Peyer's patch (tissue), 4 donors: ENCODE measurements at regions not wholly inside any gene's neighbourhood (a gene's known extent, or its start where the extent isn't known, plus 50 kb on each side); places are given as distances from the start of the nearest gene placed in this dataset.

Experiments used
- POLR2A ChIP-seq, 2 donors: fragments of 450-650 bp; IDR thresholded peaks; one replicate each; pipeline ENCODE4 v1.5.1; 2017; ENCODE audit warnings: antibody characterized with exemption in 2 of 2, mild to moderate bottlenecking in 2 of 2, moderate library complexity in 2 of 2
- TF ChIP-seq, protein P1 (sequence below), 6 experiments: fragments of 450-650 bp in 4 of 6; fragments of 200-600 bp in 2 of 6; sonication (generic) in 1 of 6; IDR thresholded peaks; one replicate each; pipeline ENCODE4 v1.5.1; 2017 to 2019; ENCODE audit warnings: antibody characterized with exemption in 6 of 6, mild to moderate bottlenecking in 3 of 6, moderate library complexity in 1 of 6

DNA sequence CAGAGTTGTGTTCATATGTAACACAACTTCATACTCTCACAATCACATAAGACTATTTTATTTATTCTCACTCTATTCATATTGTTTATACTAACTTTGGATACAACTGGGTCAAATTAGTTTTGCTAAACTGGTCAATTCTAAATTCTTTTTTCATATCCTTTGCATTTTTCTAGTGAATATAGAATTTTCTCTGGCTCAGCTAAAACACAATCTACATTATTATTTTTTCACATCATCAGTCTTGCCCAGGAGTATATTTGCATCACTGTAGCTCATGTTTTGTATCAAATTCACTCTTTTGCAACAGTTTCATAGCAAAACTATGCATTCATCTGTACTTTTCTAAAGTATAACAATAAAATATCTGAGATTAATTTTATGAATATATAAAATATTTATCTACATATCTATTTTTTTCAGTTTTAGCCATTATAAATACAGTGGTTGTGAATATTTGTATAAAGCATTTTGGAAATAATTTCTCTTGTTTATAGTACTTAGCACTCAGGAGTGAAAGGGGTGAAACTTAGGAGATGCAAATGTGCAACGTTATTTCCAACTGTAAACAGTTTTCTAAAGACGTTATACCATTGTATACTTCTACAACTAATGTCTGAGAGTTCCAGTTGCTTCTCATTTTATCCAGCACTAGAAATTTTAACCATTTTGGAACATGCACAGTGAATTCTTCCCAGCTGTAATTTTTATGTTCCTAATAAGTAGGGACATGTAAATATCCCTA, 854.6 kb downstream of the CBLN2 start:
- TF ChIP-seq, protein P1, sequence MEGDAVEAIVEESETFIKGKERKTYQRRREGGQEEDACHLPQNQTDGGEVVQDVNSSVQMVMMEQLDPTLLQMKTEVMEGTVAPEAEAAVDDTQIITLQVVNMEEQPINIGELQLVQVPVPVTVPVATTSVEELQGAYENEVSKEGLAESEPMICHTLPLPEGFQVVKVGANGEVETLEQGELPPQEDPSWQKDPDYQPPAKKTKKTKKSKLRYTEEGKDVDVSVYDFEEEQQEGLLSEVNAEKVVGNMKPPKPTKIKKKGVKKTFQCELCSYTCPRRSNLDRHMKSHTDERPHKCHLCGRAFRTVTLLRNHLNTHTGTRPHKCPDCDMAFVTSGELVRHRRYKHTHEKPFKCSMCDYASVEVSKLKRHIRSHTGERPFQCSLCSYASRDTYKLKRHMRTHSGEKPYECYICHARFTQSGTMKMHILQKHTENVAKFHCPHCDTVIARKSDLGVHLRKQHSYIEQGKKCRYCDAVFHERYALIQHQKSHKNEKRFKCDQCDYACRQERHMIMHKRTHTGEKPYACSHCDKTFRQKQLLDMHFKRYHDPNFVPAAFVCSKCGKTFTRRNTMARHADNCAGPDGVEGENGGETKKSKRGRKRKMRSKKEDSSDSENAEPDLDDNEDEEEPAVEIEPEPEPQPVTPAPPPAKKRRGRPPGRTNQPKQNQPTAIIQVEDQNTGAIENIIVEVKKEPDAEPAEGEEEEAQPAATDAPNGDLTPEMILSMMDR (IDR thresholded peaks at IDR 0.05): no peak
- no peak for TF ChIP-seq POLR2A (IDR thresholded peaks at IDR 0.05)
